ENCODE measurements at regions not wholly inside any gene's neighbourhood (a gene's known extent, or its start where the extent isn't known, plus 50 kb on each side); places are given as distances from the start of the nearest gene placed in this dataset.

GRCh38 chr4:188300385-188300784 lies 161.1 kb downstream of the TRIML1 start:
- H3K4me3 ChIP-seq (ENCODE audit: low read length): no peak overlapping the region
- TF ChIP-seq EZH2phosphoT487 (IDR thresholded peaks at IDR 0.05; ENCODE audit: borderline replicate concordance, low read length) (no peak), CTCF (IDR thresholded peaks at IDR 0.05; ENCODE audit: low read depth, low read length, poor library complexity, severe bottlenecking) (no peak)

GRCh38 chr4:188305690-188306089 lies 166.4 kb downstream of the TRIML1 start:
- TF ChIP-seq CTCF (IDR thresholded peaks at IDR 0.05; ENCODE audit: low read depth, low read length, poor library complexity, severe bottlenecking) (no peak), EZH2phosphoT487 (IDR thresholded peaks at IDR 0.05; ENCODE audit: borderline replicate concordance, low read length) (no peak)
- no peak overlapping the region for H3K27ac ChIP-seq (ENCODE audit: low read depth, low read length)

More at GRCh38 chr4:188300385-188300784, 161.1 kb downstream of the TRIML1 start:
- Histone ChIP-seq H3K4me2 (ENCODE audit: low read length) (no peak overlapping the region), H3K27me3 (ENCODE audit: control insufficient read depth, low read length) (no peaks in the 10 kb centered on the region), H3K36me3 (ENCODE audit: control insufficient read depth, low read length) (no peaks in the 10 kb centered on the region), H3K4me1 (ENCODE audit: control insufficient read depth, low read length) (no peaks in the 10 kb centered on the region), H4K20me1 (ENCODE audit: control insufficient read depth, insufficient read depth, low read depth, low read length) (no peaks in the 10 kb centered on the region), H3K9me2 (replicated peaks; ENCODE audit: control insufficient read depth, low read length) (no peaks in the 10 kb centered on the region), H3K27ac (ENCODE audit: low read depth, low read length) (no peak overlapping the region), H3F3A (ENCODE audit: control insufficient read depth, insufficient read depth) (no peaks in the 10 kb centered on the region), H3K9me3 (ENCODE audit: control insufficient read depth, insufficient read depth, low read length) (no peaks in the 10 kb centered on the region; the same call in 1 of the 2 replicates), H3K79me2 (ENCODE audit: control insufficient read depth, low read length) (no peaks in the 10 kb centered on the region)

GRCh38 chr4:188307591-188307990 lies 168.3 kb downstream of the TRIML1 start:
- no peak overlapping the region for H3K27ac ChIP-seq (ENCODE audit: low read depth, low read length)
- H3K36me3 ChIP-seq (ENCODE audit: control insufficient read depth, low read length): no peaks in the 10 kb centered on the region
- no peaks in the 10 kb centered on the region for H3K27me3 ChIP-seq (ENCODE audit: control insufficient read depth, low read length)
- TF ChIP-seq EZH2phosphoT487 (IDR thresholded peaks at IDR 0.05; ENCODE audit: borderline replicate concordance, low read length) (no peak), CTCF (IDR thresholded peaks at IDR 0.05; ENCODE audit: low read depth, low read length, poor library complexity, severe bottlenecking) (no peak)
- no peaks in the 10 kb centered on the region for H3K79me2 ChIP-seq (ENCODE audit: control insufficient read depth, low read length)
- no peaks in the 10 kb centered on the region; the same call in 1 of the 2 replicates for H3K9me3 ChIP-seq (ENCODE audit: control insufficient read depth, insufficient read depth, low read length)
- H4K20me1 ChIP-seq (ENCODE audit: control insufficient read depth, insufficient read depth, low read depth, low read length): no peaks in the 10 kb centered on the region
- no peaks in the 10 kb centered on the region for H3F3A ChIP-seq (ENCODE audit: control insufficient read depth, insufficient read depth)
- no peak overlapping the region for H3K4me2 ChIP-seq (ENCODE audit: low read length)
- H3K9me2 ChIP-seq (replicated peaks; ENCODE audit: control insufficient read depth, low read length): no peaks in the 10 kb centered on the region
- H3K4me3 ChIP-seq (ENCODE audit: low read length): no peak overlapping the region
- no peaks in the 10 kb centered on the region for H3K4me1 ChIP-seq (ENCODE audit: control insufficient read depth, low read length)

More at GRCh38 chr4:188305690-188306089, 166.4 kb downstream of the TRIML1 start:
- Histone ChIP-seq H3F3A (ENCODE audit: control insufficient read depth, insufficient read depth) (no peaks in the 10 kb centered on the region), H3K9me3 (ENCODE audit: control insufficient read depth, insufficient read depth, low read length) (no peaks in the 10 kb centered on the region; the same call in 1 of the 2 replicates), H3K79me2 (ENCODE audit: control insufficient read depth, low read length) (no peaks in the 10 kb centered on the region), H4K20me1 (ENCODE audit: control insufficient read depth, insufficient read depth, low read depth, low read length) (no peaks in the 10 kb centered on the region), H3K4me3 (ENCODE audit: low read length) (no peak overlapping the region), H3K4me1 (ENCODE audit: control insufficient read depth, low read length) (no peaks in the 10 kb centered on the region), H3K4me2 (ENCODE audit: low read length) (no peak overlapping the region), H3K36me3 (ENCODE audit: control insufficient read depth, low read length) (no peaks in the 10 kb centered on the region), H3K9me2 (replicated peaks; ENCODE audit: control insufficient read depth, low read length) (no peaks in the 10 kb centered on the region), H3K27me3 (ENCODE audit: control insufficient read depth, low read length) (no peaks in the 10 kb centered on the region)

Measured in DOHH2 (cell line).